Liver (tissue), 3 donors: ENCODE measurements at regions not wholly inside any gene's neighbourhood (a gene's known extent, or its start where the extent isn't known, plus 50 kb on each side); places are given as distances from the start of the nearest gene placed in this dataset.

Experiments
- CTCF ChIP-seq: fragments of 150-350 bp; IDR thresholded peaks from 2 replicates; pipeline ENCODE4 v1.5.1; 2017; ENCODE audit warnings: improper control_type of control experiment, low read depth, low read length; ENCODE audit not compliant: missing input control
- FOXA1 ChIP-seq: IDR thresholded peaks from 2 replicates; pipeline ENCODE4 v1.6.1; 2016; ENCODE audit warnings: antibody characterized with exemption
- TAF1 ChIP-seq: conservative IDR thresholded peaks from 2 replicates; pipeline ENCODE4 v1.6.1; 2016; ENCODE audit warnings: antibody characterized with exemption, mild to moderate bottlenecking
- donor health status: healthy.
- donor health status: healthy.

- TF ChIP-seq TAF1 (no peak), FOXA1 (no peak), CTCF (no peak)
Observed at GRCh38 chr5:56746553-56747339, 68.6 kb upstream of the MAP3K1 start.
